Mucosa of rectum (tissue), 2 donors: ENCODE measurements at regions not wholly inside any gene's neighbourhood (a gene's known extent, or its start where the extent isn't known, plus 50 kb on each side); places are given as distances from the start of the nearest gene placed in this dataset.
A peak's percentile ranks its signal among the peaks of the same experiment; 100 is the strongest.

Experiments used
- H3K27ac ChIP-seq, 2 donors: one replicate each; pipeline ENCODE4 v1.7.0; 2013; ENCODE audit warnings: inconsistent platforms in 2 of 2, low read depth in 2 of 2, low read length in 2 of 2
- H3K27me3 ChIP-seq, 2 donors: one replicate each; pipeline ENCODE4 v1.7.0; 2013; ENCODE audit warnings: low read length in 2 of 2; ENCODE audit not compliant: control insufficient read depth in 2 of 2, insufficient read depth in 2 of 2
- H3K36me3 ChIP-seq, 2 donors: one replicate each; pipeline ENCODE4 v1.7.0; 2013; ENCODE audit warnings: low read length in 2 of 2; ENCODE audit not compliant: control insufficient read depth in 2 of 2, insufficient read depth in 2 of 2
- H3K4me1 ChIP-seq, 2 donors: one replicate each; pipeline ENCODE4 v1.7.0; 2013; ENCODE audit warnings: low read length in 2 of 2, mild to moderate bottlenecking in 1 of 2; ENCODE audit not compliant: control insufficient read depth in 2 of 2, insufficient read depth in 2 of 2
- H3K4me3 ChIP-seq, 2 donors: one replicate each; pipeline ENCODE4 v1.7.0; 2013; ENCODE audit warnings: low read length in 2 of 2
- H3K9ac ChIP-seq, 2 donors: one replicate each; pipeline ENCODE4 v1.7.0; 2013; ENCODE audit warnings: low read length in 2 of 2, low read depth in 1 of 2, mild to moderate bottlenecking in 1 of 2
- H3K9me3 ChIP-seq, 2 donors: one replicate each; pipeline ENCODE4 v1.7.0; 2013; ENCODE audit warnings: low read length in 2 of 2; ENCODE audit not compliant: control insufficient read depth in 2 of 2
- donor health status: healthy.
- donor health status: Normal muscosa, but diverticular disease.

DNA sequence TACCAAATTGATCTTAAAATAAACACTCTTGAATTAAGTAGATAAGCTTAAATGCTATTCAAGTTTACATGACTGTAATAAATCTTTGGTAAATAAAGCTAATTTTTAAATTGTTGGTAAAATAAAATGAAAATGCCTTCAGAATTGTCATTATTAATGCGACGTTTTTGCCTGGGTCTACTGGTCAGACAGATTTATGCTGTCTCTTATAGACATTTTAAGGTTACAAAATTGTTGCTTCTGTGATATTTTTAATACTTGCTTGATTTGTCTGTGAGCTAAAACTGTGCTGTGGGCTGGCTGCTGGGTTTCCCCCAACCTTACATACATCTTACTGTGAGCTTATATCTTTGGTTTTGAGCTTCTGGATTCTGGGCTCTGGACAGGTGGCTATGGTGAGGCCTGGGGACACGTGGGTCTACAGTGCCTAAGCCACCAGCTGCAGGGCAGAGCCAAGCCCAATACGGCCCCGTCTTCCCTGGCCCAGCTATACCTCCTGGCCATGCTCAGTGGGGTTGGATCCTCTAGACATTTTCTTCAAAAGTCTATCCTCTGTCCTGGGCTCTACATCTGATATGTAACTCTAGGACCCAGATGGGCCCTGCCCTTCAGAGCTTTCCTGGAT lies 81.4 kb downstream of the ETS2 start:
- peaks cover 5% of the 10 kb centered on the region in 2 donors for H3K9me3 ChIP-seq
- H3K9ac ChIP-seq: no peak overlapping the region
- H3K36me3 ChIP-seq: no peaks in the 10 kb centered on the region
- H3K27me3 ChIP-seq: no peaks in the 10 kb centered on the region
- no peaks in the 10 kb centered on the region for H3K4me1 ChIP-seq
- no peak overlapping the region for H3K27ac ChIP-seq
- no peak overlapping the region for H3K4me3 ChIP-seq

DNA sequence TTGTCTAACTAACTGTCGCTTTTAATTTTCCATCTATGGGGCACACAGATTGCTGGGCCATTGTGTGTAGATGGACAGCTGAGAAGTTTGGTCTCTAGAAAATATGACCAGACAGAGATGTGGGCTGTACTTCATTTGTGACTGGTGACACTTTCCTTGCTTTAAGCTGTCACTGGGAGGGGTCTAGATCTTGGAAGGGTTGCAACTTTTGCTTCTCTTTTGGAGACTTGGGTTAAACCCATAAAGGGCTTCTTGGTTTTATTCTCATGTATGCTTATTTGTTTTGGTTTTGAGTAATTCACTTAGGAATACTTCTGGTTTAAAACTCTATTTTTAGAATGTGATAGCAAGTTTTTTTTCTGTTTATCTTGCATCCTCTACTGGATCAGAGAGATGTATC lies 80.2 kb downstream of the ETS2 start:
- no peaks in the 10 kb centered on the region for H3K27me3 ChIP-seq
- H3K9me3 ChIP-seq: peaks cover 5% of the 10 kb centered on the region in 2 donors
- H3K9ac ChIP-seq: no peak overlapping the region
- no peak overlapping the region for H3K27ac ChIP-seq
- no peaks in the 10 kb centered on the region for H3K4me1 ChIP-seq
- H3K36me3 ChIP-seq: no peaks in the 10 kb centered on the region
- H3K4me3 ChIP-seq: no peak overlapping the region

DNA sequence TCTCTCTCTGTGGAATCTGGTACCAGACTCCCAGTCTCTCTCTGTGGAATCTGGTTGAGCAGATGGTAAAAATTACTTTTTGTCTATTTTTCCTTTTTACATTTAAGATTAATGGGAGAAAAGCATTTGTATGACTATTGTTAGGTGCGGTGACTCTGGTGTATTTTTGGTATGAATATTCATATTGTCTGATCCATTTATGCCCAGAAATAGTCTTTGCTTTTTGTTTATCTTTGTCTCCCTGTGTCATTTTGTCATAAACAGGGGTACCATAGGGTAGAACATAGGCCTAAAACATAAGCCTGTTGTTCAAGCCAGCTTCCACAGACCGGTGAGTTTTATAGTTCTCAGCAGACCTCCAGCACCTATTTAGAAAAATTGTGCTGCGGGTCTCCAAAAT lies 78.7 kb downstream of the ETS2 start:
- Histone ChIP-seq H3K9me3 (peaks cover 5% of the 10 kb centered on the region in 2 donors), H3K9ac (no peak overlapping the region), H3K27me3 (no peaks in the 10 kb centered on the region), H3K27ac (no peak overlapping the region), H3K4me3 (no peak overlapping the region), H3K36me3 (no peaks in the 10 kb centered on the region), H3K4me1 (no peaks in the 10 kb centered on the region)

DNA sequence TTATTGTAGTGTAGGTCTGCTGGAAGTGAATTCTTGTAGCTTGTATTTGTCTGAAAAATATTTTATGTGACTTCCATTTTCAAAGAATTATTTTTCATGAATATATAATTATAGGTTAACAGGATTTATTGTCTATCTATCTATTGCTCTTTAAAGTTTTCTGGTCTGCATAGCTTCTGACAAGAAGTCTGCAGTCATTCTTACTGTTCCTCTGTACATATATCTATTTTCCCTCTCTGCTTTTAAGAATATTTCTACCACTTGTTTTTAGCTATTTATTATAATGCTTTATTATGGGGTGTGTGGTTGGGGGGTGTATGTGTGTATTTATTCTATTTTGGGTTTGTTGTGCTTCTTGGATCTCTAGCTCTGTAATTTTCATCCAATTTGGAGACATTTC lies 77.4 kb downstream of the ETS2 start:
- Histone ChIP-seq H3K9ac (no peak overlapping the region), H3K4me1 (no peaks in the 10 kb centered on the region), H3K36me3 (no peaks in the 10 kb centered on the region), H3K27me3 (no peaks in the 10 kb centered on the region), H3K27ac (no peak overlapping the region), H3K9me3 (peaks cover 5% of the 10 kb centered on the region in 2 donors), H3K4me3 (no peak overlapping the region)

DNA sequence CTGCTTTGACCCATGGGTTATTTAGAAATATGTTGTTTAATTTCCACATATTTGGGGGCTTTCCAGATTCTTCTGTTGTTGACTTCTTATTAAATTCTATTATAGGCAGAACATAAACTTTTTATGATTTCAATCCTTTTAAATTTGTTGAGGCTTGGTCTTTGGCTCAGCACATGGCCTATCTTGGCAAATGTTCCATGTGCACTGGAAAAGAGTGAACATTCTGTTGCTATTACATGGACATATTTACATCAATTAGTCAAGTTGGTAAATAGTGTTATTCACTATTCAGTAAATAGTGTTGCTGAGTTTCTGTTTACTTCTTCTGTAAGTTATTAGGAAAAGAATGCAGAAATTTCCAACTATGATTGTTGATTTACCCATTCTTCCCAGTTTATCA lies 75.4 kb downstream of the ETS2 start:
- H3K27ac ChIP-seq: no peak overlapping the region
- no peaks in the 10 kb centered on the region for H3K4me1 ChIP-seq
- H3K9ac ChIP-seq: no peak overlapping the region
- no peak overlapping the region for H3K4me3 ChIP-seq
- H3K27me3 ChIP-seq: no peaks in the 10 kb centered on the region
- H3K36me3 ChIP-seq: no peaks in the 10 kb centered on the region
- H3K9me3 ChIP-seq: no peaks in the 10 kb centered on the region

DNA sequence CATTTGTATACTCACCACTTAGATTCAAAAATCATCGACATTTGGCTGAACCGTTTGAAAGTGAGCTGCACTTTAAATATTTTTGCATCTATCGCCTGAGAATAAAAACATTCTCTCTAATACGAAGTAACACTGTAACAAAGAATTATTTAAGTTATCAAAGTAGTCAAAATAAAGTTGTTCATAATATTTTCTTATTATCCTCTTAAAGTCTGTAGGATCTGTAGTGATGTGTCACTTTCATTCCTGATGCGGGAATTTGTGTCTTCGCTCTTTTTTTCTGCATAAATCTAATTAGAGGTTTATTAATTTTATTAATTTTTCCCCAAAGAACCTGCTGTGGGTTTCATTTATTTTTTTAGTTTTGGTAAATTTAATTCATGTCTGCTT lies 74.8 kb downstream of the ETS2 start:
- no peaks in the 10 kb centered on the region for H3K27me3 ChIP-seq
- H3K27ac ChIP-seq: no peak overlapping the region
- H3K4me3 ChIP-seq: no peak overlapping the region
- no peak overlapping the region for H3K9ac ChIP-seq
- H3K4me1 ChIP-seq: no peaks in the 10 kb centered on the region
- no peaks in the 10 kb centered on the region for H3K9me3 ChIP-seq
- H3K36me3 ChIP-seq: no peaks in the 10 kb centered on the region

DNA sequence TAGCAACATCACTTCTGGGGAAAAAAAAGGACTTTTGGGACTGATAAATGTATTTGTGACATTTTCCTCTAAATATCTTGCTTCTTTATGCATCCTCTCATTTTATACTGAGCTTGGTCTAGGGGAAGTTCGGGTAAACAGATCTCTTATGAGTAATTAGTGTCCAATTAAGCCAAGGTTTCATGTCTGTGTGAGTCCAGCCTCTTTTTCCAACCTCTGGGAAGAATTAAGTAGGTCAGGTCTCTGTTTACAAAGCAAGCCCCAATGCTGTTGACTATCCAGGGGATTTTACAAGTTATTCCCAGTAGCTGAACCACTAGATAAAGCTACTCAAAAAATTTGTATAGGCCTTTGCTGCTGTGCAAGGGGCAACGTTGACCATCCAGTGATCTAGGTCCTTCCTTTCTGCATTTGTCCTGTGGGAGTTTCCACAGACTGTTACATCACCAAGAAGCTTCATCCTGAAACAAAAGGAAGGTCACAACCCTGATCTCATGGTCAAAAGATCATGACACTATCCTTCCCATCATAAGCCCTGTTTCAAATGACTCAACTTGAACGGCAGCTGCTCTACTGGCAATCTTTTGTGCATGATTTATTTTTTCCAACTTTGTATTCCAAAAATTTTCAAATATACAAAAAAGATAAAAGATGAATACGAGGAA lies 74.3 kb downstream of the ETS2 start:
- no peak overlapping the region for H3K4me3 ChIP-seq
- no peaks in the 10 kb centered on the region for H3K4me1 ChIP-seq
- H3K36me3 ChIP-seq: no peaks in the 10 kb centered on the region
- H3K27me3 ChIP-seq: no peaks in the 10 kb centered on the region
- H3K9me3 ChIP-seq: no peaks in the 10 kb centered on the region
- peak overlapping the region in 1 of 2 donors; percentile 48 for H3K27ac ChIP-seq
- H3K9ac ChIP-seq: no peak overlapping the region

DNA sequence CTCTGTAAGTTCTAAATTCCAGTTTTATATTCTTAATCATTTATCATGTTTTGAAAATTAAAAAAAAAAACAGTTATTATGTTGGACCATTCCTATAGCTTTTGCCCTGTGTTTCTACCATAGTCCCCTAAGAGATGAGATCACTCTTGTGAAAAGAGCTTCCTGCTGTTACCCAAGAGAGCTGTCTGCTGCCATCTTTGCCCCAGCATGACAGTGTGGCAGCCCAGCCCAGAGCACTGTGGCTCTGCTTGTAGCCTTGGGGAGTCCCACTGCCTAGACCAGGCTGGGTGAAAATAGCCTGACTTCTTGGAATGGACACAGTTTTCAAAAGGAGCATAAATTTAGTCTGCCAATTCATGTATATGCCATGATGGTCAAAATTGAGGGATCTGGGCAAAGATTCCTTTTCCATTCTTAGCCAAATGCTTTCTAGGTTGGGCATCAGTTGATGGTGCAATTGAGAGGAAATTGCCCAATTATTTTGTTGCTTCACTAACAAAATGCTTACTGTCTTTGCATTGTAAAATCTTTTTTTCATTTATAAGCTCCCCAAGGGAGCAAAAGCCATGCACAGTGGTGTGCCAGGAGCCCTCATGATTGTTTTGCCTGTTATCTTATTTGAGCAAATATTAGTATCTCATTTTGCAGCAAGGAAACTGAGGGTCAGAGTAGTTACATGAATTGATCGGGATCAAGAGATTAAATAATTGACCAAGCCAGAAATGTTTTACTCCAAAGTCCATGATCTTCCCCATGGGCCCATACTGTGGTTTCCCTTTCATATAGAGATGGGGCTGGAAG lies 72.8 kb downstream of the ETS2 start:
- H3K4me3 ChIP-seq: no peak overlapping the region
- no peak overlapping the region for H3K9ac ChIP-seq
- no peaks in the 10 kb centered on the region for H3K4me1 ChIP-seq
- no peaks in the 10 kb centered on the region for H3K36me3 ChIP-seq
- H3K27ac ChIP-seq: no peak overlapping the region
- H3K9me3 ChIP-seq: no peaks in the 10 kb centered on the region
- H3K27me3 ChIP-seq: no peaks in the 10 kb centered on the region

DNA sequence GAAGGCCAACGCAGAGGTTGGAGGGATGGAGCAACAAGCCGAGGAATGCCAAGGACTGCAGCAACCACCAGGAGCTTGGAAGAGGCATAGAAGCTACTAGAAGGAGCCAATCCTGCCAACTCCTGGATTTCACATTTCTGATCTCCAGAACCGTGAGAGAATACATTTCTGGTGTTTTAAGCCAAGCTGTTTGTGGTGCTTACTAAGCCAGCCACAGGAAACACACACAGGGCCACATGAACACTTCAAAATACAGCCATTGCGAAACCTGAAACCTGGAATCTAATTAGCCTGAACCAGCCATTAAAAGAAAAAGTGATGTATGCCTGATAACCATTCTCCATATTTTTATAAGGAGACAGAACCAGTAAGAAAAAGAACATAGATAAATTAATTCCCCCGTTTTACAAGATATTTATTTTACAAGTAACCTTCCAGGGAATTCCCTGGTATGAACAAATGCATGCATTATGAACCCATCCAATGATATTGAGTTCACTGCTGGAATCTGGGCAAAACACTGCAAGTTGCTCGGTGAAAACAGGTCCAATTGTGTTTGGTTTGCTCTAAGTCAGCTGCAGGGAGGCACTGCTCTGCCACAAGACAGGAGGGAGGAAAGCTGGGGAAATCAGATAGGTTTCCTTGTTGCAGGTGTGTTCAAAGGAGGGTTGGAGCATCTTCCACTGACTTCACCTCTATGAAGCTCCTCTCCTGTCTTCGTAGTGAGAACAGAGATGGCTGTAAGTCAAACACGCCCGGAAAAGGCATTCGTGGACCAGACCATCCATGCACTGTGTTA lies 70.2 kb downstream of the ETS2 start:
- H3K9me3 ChIP-seq: no peaks in the 10 kb centered on the region

More for the DNA sequence above, 70.2 kb downstream of the ETS2 start:
- H3K36me3 ChIP-seq: no peaks in the 10 kb centered on the region
- H3K27ac ChIP-seq: no peak overlapping the region
- no peaks in the 10 kb centered on the region for H3K4me1 ChIP-seq
- no peak overlapping the region for H3K4me3 ChIP-seq
- H3K9ac ChIP-seq: no peak overlapping the region
- no peaks in the 10 kb centered on the region for H3K27me3 ChIP-seq
